Transverse colon (tissue), 4 donors: ENCODE measurements at regions not wholly inside any gene's neighbourhood (a gene's known extent, or its start where the extent isn't known, plus 50 kb on each side); places are given as distances from the start of the nearest gene placed in this dataset.
"Not testable (repeated sequence)": the region's sequence is repeated elsewhere in the genome, so short reads cannot be mapped to it uniquely, and the experiment has no call there.

ENCODE experiments used
- DNase-seq: peaks from one replicate; pipeline ENCODE4 v3.0.0-alpha.2; 2019
- H3K27ac ChIP-seq, 4 donors: fragments of 200-600 bp; sonication (generic); 2 replicates each; pipeline ENCODE4 v1.5.1; 2016 to 2018; ENCODE audit warnings: inconsistent platforms in 4 of 4
- H3K27me3 ChIP-seq: fragments of 200-600 bp; sonication (generic); 2 replicates; pipeline ENCODE4 v1.5.1; 2017; ENCODE audit warnings: inconsistent platforms
- H3K36me3 ChIP-seq, 4 donors: fragments of 200-600 bp; sonication (generic); 2 replicates each; pipeline ENCODE4 v1.5.1; 2017 to 2019; ENCODE audit warnings: inconsistent platforms in 4 of 4
- H3K4me1 ChIP-seq, 4 donors: fragments of 200-600 bp; sonication (generic); 2 replicates each; pipeline ENCODE4 v1.5.1; 2017 to 2020; ENCODE audit warnings: inconsistent platforms in 4 of 4
- H3K4me3 ChIP-seq, 4 donors: fragments of 200-600 bp; sonication (generic); 1 replicate in 1 of 4; 2 replicates in 3 of 4; pipeline versions ENCODE4 v1.5.1 to v1.6.1; 2017 to 2019; ENCODE audit warnings: inconsistent platforms in 4 of 4
- H3K9me3 ChIP-seq, 2 donors: fragments of 200-600 bp; sonication (generic); 2 replicates each; pipeline ENCODE4 v1.5.1; 2017 to 2019; ENCODE audit warnings: inconsistent platforms in 2 of 2
- CTCF ChIP-seq, 5 experiments: fragments of 200-600 bp in 3 of 5; fragments of 450-650 bp in 2 of 5; sonication (generic) in 3 of 5; IDR thresholded peaks; 1 replicate in 2 of 5; 2 replicates in 3 of 5; pipeline ENCODE4 v1.5.1; 2016 to 2017; ENCODE audit warnings: antibody characterized with exemption in 5 of 5, inconsistent platforms in 3 of 5, mild to moderate bottlenecking in 2 of 5, moderate library complexity in 1 of 5
- EP300 ChIP-seq: sonication (generic); formaldehyde crosslinking; IDR thresholded peaks from one replicate; pipeline ENCODE4 v1.6.1; 2017; ENCODE audit warnings: antibody characterized with exemption, low read depth
- POLR2A ChIP-seq: fragments of 450-650 bp; IDR thresholded peaks from one replicate; pipeline ENCODE4 v1.6.1; 2016; ENCODE audit warnings: antibody characterized with exemption, mild to moderate bottlenecking, moderate library complexity
- POLR2AphosphoS5 ChIP-seq, 3 donors: sonication (generic); formaldehyde crosslinking; IDR thresholded peaks; one replicate each; pipeline ENCODE4 v1.6.1; 2016; ENCODE audit warnings: antibody characterized with exemption in 3 of 3
- WGBS, 2 donors: methylation state at CpG; one replicate each; pipeline ENCODE4 v1.1.5; 2018; ENCODE audit warnings: low coverage in 1 of 2; 5-methylcytosine and 5-hydroxymethylcytosine counted together
- in situ Hi-C, 4 donors: fragments of 200-750 bp; cut with MboI; loops; one replicate each; pipeline versions ENCODE4 v1.15.0 to v1.15.1; 2017; ENCODE audit warnings: low sequenced_read_pairs in 3 of 4, low pct_ligation_motif_present in 1 of 4, low pct_unique_long_range_greater_than_20kb in 1 of 4
- intact Hi-C: fragments of 100-400 bp; cut with DNase I; formaldehyde crosslinking; loops from one replicate; pipeline ENCODE4 v1.15.1; 2023; ENCODE audit warnings: low total_unique reads

GRCh38 chr11:46210133-46210636 lies 67.3 kb upstream of the CREB3L1 start:
- no peaks in the 10 kb centered on the region for H3K36me3 ChIP-seq
- intact Hi-C loops: no loop called here
- H3K4me3 ChIP-seq: no peak overlapping the region
- TF ChIP-seq CTCF (IDR thresholded peaks at IDR 0.05) (no peak), POLR2AphosphoS5 (IDR thresholded peaks at IDR 0.05) (no peak)
- WGBS, 2 donors: 48 to 54% methylated on average over 2 to 4 of the region's 4 CpGs
- H3K9me3 ChIP-seq: no peaks in the 10 kb centered on the region
- no peak for DNase-seq
- peaks cover 0 to 9% (median 6%) of the 10 kb centered on the region in 4 donors for H3K4me1 ChIP-seq
- peaks cover 8% of the 10 kb centered on the region for H3K27me3 ChIP-seq
- no peak overlapping the region for H3K27ac ChIP-seq
- in situ Hi-C loops: no loop called here

- H3K36me3 ChIP-seq, in situ Hi-C loops, H3K4me1 ChIP-seq, H3K9me3 ChIP-seq, H3K27me3 ChIP-seq, DNase-seq, H3K27ac ChIP-seq, intact Hi-C loops, H3K4me3 ChIP-seq: not testable (repeated sequence)
- 67 to 86% methylated on average over 3 to 5 of the region's 5 CpGs for WGBS, 2 donors
Observed at GRCh38 chr11:46209624-46210023, 67.8 kb upstream of the CREB3L1 start.

DNA sequence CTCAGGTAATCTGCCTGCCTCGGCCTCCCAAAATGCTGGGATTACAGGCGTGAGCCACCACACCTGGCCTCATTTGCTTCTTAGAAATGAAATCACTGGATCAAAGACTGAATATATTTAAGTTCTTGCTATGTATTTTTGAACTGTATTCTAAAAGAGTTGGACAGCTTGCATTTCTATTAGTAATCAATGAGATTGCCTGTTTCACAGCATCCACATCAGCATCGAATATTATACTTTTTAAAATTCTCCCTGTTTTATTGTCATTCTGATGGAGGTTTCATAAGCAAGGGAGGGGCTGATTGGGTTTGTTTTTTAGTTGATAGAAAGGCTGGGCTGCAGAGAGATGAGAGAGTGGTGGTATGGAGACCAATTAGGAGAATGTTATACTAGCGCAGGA lies 68.7 kb upstream of the CREB3L1 start:
- no peak for TF ChIP-seq CTCF (IDR thresholded peaks at IDR 0.05)
- no peak for TF ChIP-seq EP300
- no peak for TF ChIP-seq POLR2A
- no peak for TF ChIP-seq POLR2AphosphoS5 (IDR thresholded peaks at IDR 0.05)
- H3K27me3 ChIP-seq: peaks cover 8% of the 10 kb centered on the region
- DNase-seq: no peak
- no peak overlapping the region for H3K27ac ChIP-seq
- intact Hi-C loops (no loop called here), in situ Hi-C loops (no loop called here)
- H3K36me3 ChIP-seq: no peaks in the 10 kb centered on the region
- H3K9me3 ChIP-seq: no peaks in the 10 kb centered on the region
- 93 to 100% methylated on average over 4 of the region's 4 CpGs for WGBS, 2 donors
- H3K4me1 ChIP-seq: peaks cover 0 to 9% (median 6%) of the 10 kb centered on the region in 4 donors
- H3K4me3 ChIP-seq: no peak overlapping the region

DNA sequence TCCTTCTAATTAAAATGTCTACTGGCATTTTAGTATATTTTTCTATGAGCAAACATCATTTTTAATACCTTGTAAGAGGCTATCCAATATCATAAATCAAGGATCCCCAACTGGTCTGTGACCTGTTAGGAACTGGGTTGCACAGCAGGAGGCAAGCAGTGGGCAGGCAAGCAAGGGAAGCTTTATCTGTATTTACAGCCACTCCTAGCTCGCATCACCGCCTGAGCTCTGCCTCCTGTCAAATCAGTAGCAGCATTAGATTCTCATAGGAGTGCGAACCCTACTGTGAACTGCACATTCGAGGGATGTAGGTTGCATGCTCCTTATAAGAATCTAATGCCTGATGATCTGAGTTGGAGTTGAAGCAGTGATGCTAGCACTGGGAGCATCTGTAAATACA lies 70.2 kb upstream of the CREB3L1 start:
- intact Hi-C loops: no loop called here
- peaks cover 0 to 4% (median under 1%) of the 10 kb centered on the region in 4 donors for H3K4me1 ChIP-seq
- no peaks in the 10 kb centered on the region for H3K9me3 ChIP-seq
- H3K27me3 ChIP-seq: peaks cover 8% of the 10 kb centered on the region
- H3K27ac ChIP-seq: no peak overlapping the region
- no peaks in the 10 kb centered on the region for H3K36me3 ChIP-seq
- no peak overlapping the region for H3K4me3 ChIP-seq
- WGBS, 2 donors: 41 to 60% methylated on average over 1 to 4 of the region's 4 CpGs
- in situ Hi-C loops: no loop called here
- TF ChIP-seq CTCF (IDR thresholded peaks at IDR 0.05) (no peak), POLR2A (no peak), POLR2AphosphoS5 (IDR thresholded peaks at IDR 0.05) (no peak), EP300 (no peak)
- DNase-seq: no peak

DNA sequence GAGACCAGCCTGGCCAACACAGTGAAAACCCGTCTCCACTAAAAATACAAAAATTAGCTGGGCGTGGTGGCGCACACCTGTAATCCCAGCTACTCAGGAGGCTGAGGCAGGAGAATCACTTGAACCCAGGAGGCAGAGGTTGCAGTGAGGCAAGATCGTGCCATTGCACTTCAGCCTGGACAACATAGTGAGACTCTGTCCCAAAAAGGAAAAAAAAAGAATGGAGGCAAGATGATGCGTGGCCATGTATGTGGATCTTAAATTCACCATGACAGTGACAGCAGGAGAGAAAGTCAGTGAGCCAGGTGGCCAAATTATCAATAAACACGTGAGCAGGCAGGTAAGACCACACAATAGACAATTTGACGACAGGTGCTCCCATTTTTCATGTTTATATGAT lies 73.0 kb upstream of the CREB3L1 start:
- H3K27ac ChIP-seq, in situ Hi-C loops, DNase-seq, H3K36me3 ChIP-seq, H3K9me3 ChIP-seq, H3K27me3 ChIP-seq, H3K4me1 ChIP-seq, H3K4me3 ChIP-seq: not testable (repeated sequence)
- intact Hi-C loops: loop anchor here (5.0 kb wide), 1 partner anchor 1668 kb away; no protein-coding TSS in a partner anchor
- 83 to 91% methylated on average over 4 to 7 of the region's 7 CpGs for WGBS, 2 donors
